ENCODE measurements at regions not wholly inside any gene's neighbourhood (a gene's known extent, or its start where the extent isn't known, plus 50 kb on each side); places are given as distances from the start of the nearest gene placed in this dataset.

GRCh38 chr10:108411206-108411605, 1246.7 kb upstream of the SORCS1 start (continued):
- no peak for TF ChIP-seq TCF7L2 (IDR thresholded peaks at IDR 0.05; ENCODE audit: borderline replicate concordance, low read depth, low read length)

- Histone ChIP-seq H3K9me3 (ENCODE audit: control insufficient read depth, insufficient read depth, low read depth, low read length) (no peaks in the 10 kb centered on the region), H3K27ac (ENCODE audit: extremely low read depth, low read depth, low read length) (no peak overlapping the region), H3K4me1 (ENCODE audit: control insufficient read depth, insufficient read depth, low read length) (no peaks in the 10 kb centered on the region), H3K36me3 (ENCODE audit: control insufficient read depth in 2 of 2, insufficient read depth in 1 of 2, low read length in 2 of 2) (no peaks in the 10 kb centered on the region), H3K4me3 (ENCODE audit: low read depth, low read length) (no peak overlapping the region)
- POLR2A ChIA-PET, result no interaction called here
- TF ChIP-seq ZNF558 (tag by site-specific recombination; IDR thresholded peaks at IDR 0.05), result no peak
- no peak for TF ChIP-seq GLI4 (tag by site-specific recombination; IDR thresholded peaks at IDR 0.05)
- TF ChIP-seq GLI2 (tag by site-specific recombination; IDR thresholded peaks at IDR 0.05; ENCODE audit: borderline replicate concordance, low read depth), result no peak
- TF ChIP-seq ZNF610 (tag by site-specific recombination; IDR thresholded peaks at IDR 0.05; ENCODE audit: borderline replicate concordance), result no peak
- no peak for TF ChIP-seq ZNF398 (tag by site-specific recombination; IDR thresholded peaks at IDR 0.05)
- TF ChIP-seq ZNF311 (tag by site-specific recombination; IDR thresholded peaks at IDR 0.05; ENCODE audit: borderline replicate concordance), result no peak
- no peak for TF ChIP-seq ZNF626 (tag by site-specific recombination; IDR thresholded peaks at IDR 0.05)
- TF ChIP-seq SP3 (tag by site-specific recombination; IDR thresholded peaks at IDR 0.05), result no peak
- no peak for TF ChIP-seq ZNF664 (tag by site-specific recombination; IDR thresholded peaks at IDR 0.05)
- no peak for TF ChIP-seq ZNF510 (tag by site-specific recombination; IDR thresholded peaks at IDR 0.05; ENCODE audit: insufficient replicate concordance)
- CTCF ChIA-PET, result no interaction called here
Observed at GRCh38 chr10:108410236-108410635, 1245.7 kb upstream of the SORCS1 start.

DNA sequence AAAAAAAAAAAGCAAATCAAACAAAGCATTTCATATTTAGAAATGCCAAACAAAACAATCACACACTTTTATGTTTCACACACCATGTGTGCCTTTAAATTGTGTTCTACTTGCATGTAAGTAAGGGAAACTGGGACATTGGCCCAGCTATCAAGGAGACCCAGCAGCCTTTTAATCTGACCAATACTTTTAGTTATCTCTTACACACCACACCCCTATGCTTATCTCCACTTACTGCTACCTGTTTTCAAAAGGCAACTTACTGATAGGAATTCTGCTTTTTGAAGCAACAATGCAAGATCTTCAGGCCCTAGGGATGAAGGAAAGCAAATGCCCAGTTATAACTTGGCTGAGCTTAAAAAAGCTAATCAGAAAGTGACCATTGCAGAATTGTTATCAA, 1244.8 kb upstream of the SORCS1 start:
- POLR2A ChIA-PET, result no interaction called here
- TF ChIP-seq ZFP41 (tag by site-specific recombination; IDR thresholded peaks at IDR 0.05; ENCODE audit: borderline replicate concordance) (no peak), ZNF600 (tag by site-specific recombination; IDR thresholded peaks at IDR 0.05) (no peak), ZNF311 (tag by site-specific recombination; IDR thresholded peaks at IDR 0.05; ENCODE audit: borderline replicate concordance) (no peak)
- TF ChIP-seq, protein P1, sequence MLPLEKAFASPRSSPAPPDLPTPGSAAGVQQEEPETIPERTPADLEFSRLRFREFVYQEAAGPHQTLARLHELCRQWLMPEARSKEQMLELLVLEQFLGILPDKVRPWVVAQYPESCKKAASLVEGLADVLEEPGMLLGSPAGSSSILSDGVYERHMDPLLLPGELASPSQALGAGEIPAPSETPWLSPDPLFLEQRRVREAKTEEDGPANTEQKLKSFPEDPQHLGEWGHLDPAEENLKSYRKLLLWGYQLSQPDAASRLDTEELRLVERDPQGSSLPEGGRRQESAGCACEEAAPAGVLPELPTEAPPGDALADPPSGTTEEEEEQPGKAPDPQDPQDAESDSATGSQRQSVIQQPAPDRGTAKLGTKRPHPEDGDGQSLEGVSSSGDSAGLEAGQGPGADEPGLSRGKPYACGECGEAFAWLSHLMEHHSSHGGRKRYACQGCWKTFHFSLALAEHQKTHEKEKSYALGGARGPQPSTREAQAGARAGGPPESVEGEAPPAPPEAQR (tag by site-specific recombination; IDR thresholded peaks at IDR 0.05), result no peak
- Histone ChIP-seq H3K9me3 (ENCODE audit: control insufficient read depth, insufficient read depth, low read depth, low read length) (no peaks in the 10 kb centered on the region), H3K4me1 (ENCODE audit: control insufficient read depth, insufficient read depth, low read length) (no peaks in the 10 kb centered on the region), H3K4me3 (ENCODE audit: low read depth, low read length) (no peak overlapping the region), H3K27ac (ENCODE audit: extremely low read depth, low read depth, low read length) (no peak overlapping the region), H3K36me3 (ENCODE audit: control insufficient read depth in 2 of 2, insufficient read depth in 1 of 2, low read length in 2 of 2) (no peaks in the 10 kb centered on the region)
- CTCF ChIA-PET, result interaction anchor here (0.6 kb wide), 1 partner anchor 8 kb away, joined by 4 read pairs; no protein-coding TSS in a partner anchor

DNA sequence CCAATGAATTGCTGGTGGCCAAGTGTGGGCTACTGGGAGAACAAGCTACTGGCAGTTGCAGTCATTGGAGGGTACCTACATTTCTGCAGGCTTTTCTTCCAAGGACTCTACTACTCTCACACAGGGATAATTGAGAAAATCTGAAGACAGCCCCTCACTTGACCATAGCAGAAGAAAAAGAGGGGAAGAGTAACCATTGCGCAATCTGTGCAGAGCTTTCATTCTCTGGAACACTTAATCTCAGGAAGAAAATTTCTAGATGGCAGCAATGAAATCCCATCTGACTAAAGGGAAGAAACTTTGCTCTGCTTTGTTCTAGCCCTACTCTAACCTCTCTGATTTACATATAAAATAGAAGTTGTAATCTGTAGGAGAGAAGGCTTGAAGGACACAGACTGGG, 1239.6 kb upstream of the SORCS1 start:
- no peaks in the 10 kb centered on the region for H3K9me3 ChIP-seq (ENCODE audit: control insufficient read depth, insufficient read depth, low read depth, low read length)
- no peak overlapping the region for H3K4me3 ChIP-seq (ENCODE audit: low read depth, low read length)
- H3K4me1 ChIP-seq (ENCODE audit: control insufficient read depth, insufficient read depth, low read length), result no peaks in the 10 kb centered on the region
- TF ChIP-seq TRIM28 (IDR thresholded peaks at IDR 0.05; ENCODE audit: borderline replicate concordance, low read length) (no peak), EGR2 (tag by site-specific recombination; IDR thresholded peaks at IDR 0.05; ENCODE audit: low read depth) (no peak), ZNF571 (tag by site-specific recombination; IDR thresholded peaks at IDR 0.05) (no peak), ZNF830 (tag by site-specific recombination; IDR thresholded peaks at IDR 0.05; ENCODE audit: low read depth) (no peak), ZNF624 (tag by site-specific recombination; IDR thresholded peaks at IDR 0.05) (no peak), KLF7 (tag by site-specific recombination; IDR thresholded peaks at IDR 0.05; ENCODE audit: borderline replicate concordance) (no peak), ZNF549 (tag by site-specific recombination; IDR thresholded peaks at IDR 0.05) (no peak), ZNF561 (tag by site-specific recombination; IDR thresholded peaks at IDR 0.05; ENCODE audit: borderline replicate concordance) (no peak), ZNF600 (tag by site-specific recombination; IDR thresholded peaks at IDR 0.05) (no peak)
- no peaks in the 10 kb centered on the region for H3K36me3 ChIP-seq (ENCODE audit: control insufficient read depth in 2 of 2, insufficient read depth in 1 of 2, low read length in 2 of 2)
- no peak overlapping the region for H3K27ac ChIP-seq (ENCODE audit: extremely low read depth, low read depth, low read length)
- ChIA-PET CTCF (no interaction called here), POLR2A (no interaction called here)
